HepG2 (cell line): ENCODE measurements at regions not wholly inside any gene's neighbourhood (a gene's known extent, or its start where the extent isn't known, plus 50 kb on each side); places are given as distances from the start of the nearest gene placed in this dataset.

Experiments used
- ATAC-seq: fragments of 200-7000 bp; cut with Tn5 transposase; 3 replicates; pipeline ENCODE4 v1.9.1; 2020; ENCODE audit warnings: mild to moderate bottlenecking, moderate library complexity
- BruUV-seq: library from RNA; stranded (reverse); fragments of 400-500 nt; replicated peaks from 2 replicates; lab custom pipeline; 2021; lab: Mats Ljungman, UMichigan
- CTCF ChIA-PET: fragments of 300-600 bp; formaldehyde crosslinking; extraction: SDS; loops from one replicate; lab custom pipeline; 2021; ENCODE audit warnings: low total read pairs, inconsistent platforms, low intra/inter-chr PET ratio; lab: Yijun Ruan, JAX
- POLR2A ChIA-PET: fragments of 350-600 bp; sonication (Branson Sonifier 250); formaldehyde crosslinking; loops from one replicate; lab custom pipeline; 2020; ENCODE audit warnings: antibody characterized with exemption, inconsistent platforms; lab: Yijun Ruan, JAX
- DNase-seq: peaks from one replicate; pipeline ENCODE4 v3.0.0-alpha.2; 2015; ENCODE audit warnings: low spot score
- FAIRE-seq: peaks from 3 replicates; lab custom pipeline; 2011; peaks lifted over from hg19 to GRCh38; lab: Jason Lieb, UNC
- H2AFZ ChIP-seq: one replicate; pipeline ENCODE4 v1.6.1; 2011; ENCODE audit warnings: low read length, inconsistent platforms
- H3K27ac ChIP-seq: fragments of 300-600 bp; 3 replicates; pipeline ENCODE4 v1.8.0; 2011; ENCODE audit warnings: mixed run types, mild to moderate bottlenecking, mixed read lengths, low read length, inconsistent platforms; ENCODE audit not compliant: insufficient read depth; ENCODE audit errors: extremely low read length
- H3K27me3 ChIP-seq, 2 experiments: fragments of 200-600 bp in 1 of 2; 2 replicates in 1 of 2; 3 replicates in 1 of 2; pipeline versions ENCODE4 v1.6.0 to v1.8.0; 2011; ENCODE audit warnings: low read length in 2 of 2, mild to moderate bottlenecking in 2 of 2, moderate library complexity in 2 of 2, inconsistent platforms in 1 of 2; ENCODE audit not compliant: insufficient read depth in 2 of 2, control insufficient read depth in 1 of 2
- H3K36me3 ChIP-seq, 2 experiments: fragments of 200-600 bp in 1 of 2; replicated peaks in 1 of 2; 2 replicates in 1 of 2; 3 replicates in 1 of 2; pipeline versions ENCODE4 v1.5.1 to v1.8.0; 2011; ENCODE audit warnings: low read length in 2 of 2, inconsistent platforms in 1 of 2; ENCODE audit not compliant: insufficient read depth in 2 of 2, control insufficient read depth in 1 of 2
- H3K4me1 ChIP-seq: 2 replicates; pipeline ENCODE4 v1.5.1; 2012; ENCODE audit warnings: low read length, inconsistent platforms; ENCODE audit not compliant: insufficient read depth
- H3K4me2 ChIP-seq: 2 replicates; pipeline ENCODE4 v1.6.0; 2011; ENCODE audit warnings: low read depth, low read length, inconsistent platforms
- H3K4me3 ChIP-seq, 3 experiments: fragments of 200-600 bp in 1 of 3; sonication (generic), shearing (Covaris generic) in 1 of 3; replicated peaks in 1 of 3; 2 replicates each; pipeline ENCODE4 v1.5.1; 2011 to 2016; ENCODE audit warnings: low read length in 3 of 3, inconsistent platforms in 2 of 3, low read depth in 2 of 3, mild to moderate bottlenecking in 2 of 3, control low read depth in 1 of 3, mixed read lengths in 1 of 3; ENCODE audit not compliant: insufficient read depth in 1 of 3
- H3K79me2 ChIP-seq: one replicate; pipeline ENCODE4 v1.6.1; 2011; ENCODE audit warnings: low read length, inconsistent platforms; ENCODE audit not compliant: insufficient read depth
- H3K9ac ChIP-seq: 2 replicates; pipeline ENCODE4 v1.6.0; 2011; ENCODE audit warnings: mild to moderate bottlenecking, low read depth, low read length, inconsistent platforms; ENCODE audit not compliant: insufficient read depth
- H3K9me3 ChIP-seq: 2 replicates; pipeline ENCODE4 v1.5.1; 2012; ENCODE audit warnings: mild to moderate bottlenecking, low read length
- H4K20me1 ChIP-seq: 2 replicates; pipeline ENCODE4 v1.6.0; 2011; ENCODE audit warnings: inconsistent platforms, mild to moderate bottlenecking, low read length, moderate library complexity; ENCODE audit not compliant: insufficient read depth
- ARNT ChIP-seq: fragments of 450-650 bp; IDR thresholded peaks from 2 replicates; pipeline ENCODE4 v1.6.1; 2017
- GMEB1 ChIP-seq: sonication (generic); formaldehyde crosslinking; IDR thresholded peaks from 2 replicates; pipeline ENCODE4 v1.5.1; 2020; ENCODE audit warnings: missing genetic modification reagents, mild to moderate bottlenecking, borderline replicate concordance
- HMGA1 ChIP-seq: sonication (generic); formaldehyde crosslinking; conservative IDR thresholded peaks from 2 replicates; pipeline ENCODE4 v1.4.0; 2020; ENCODE audit warnings: missing genetic modification reagents
- JDP2 ChIP-seq: sonication (generic); formaldehyde crosslinking; IDR thresholded peaks from 2 replicates; pipeline ENCODE4 v1.8.1; 2022; ENCODE audit warnings: missing genetic modification reagents, borderline replicate concordance
- NFE2 ChIP-seq: sonication (generic); formaldehyde crosslinking; IDR thresholded peaks from 2 replicates; pipeline ENCODE4 v1.4.0; 2020; ENCODE audit warnings: missing genetic modification reagents
- SCMH1 ChIP-seq: sonication (generic); formaldehyde crosslinking; IDR thresholded peaks from 2 replicates; pipeline ENCODE4 v1.9.0; 2021; ENCODE audit warnings: missing genetic modification reagents, mild to moderate bottlenecking, borderline replicate concordance
- YEATS4 ChIP-seq: sonication (generic); formaldehyde crosslinking; IDR thresholded peaks from 2 replicates; pipeline ENCODE4 v1.4.0; 2020; ENCODE audit warnings: missing genetic modification reagents, borderline replicate concordance
- ZNF260 ChIP-seq: sonication (generic); formaldehyde crosslinking; IDR thresholded peaks from 2 replicates; pipeline ENCODE4 v1.4.0; 2020; ENCODE audit warnings: missing genetic modification reagents, low read depth, mild to moderate bottlenecking, borderline replicate concordance
- ZNF432 ChIP-seq: sonication (generic); formaldehyde crosslinking; IDR thresholded peaks from 2 replicates; pipeline ENCODE4 v1.5.0; 2020; ENCODE audit warnings: missing genetic modification reagents, mild to moderate bottlenecking, borderline replicate concordance
- ZNF557 ChIP-seq: sonication (generic); formaldehyde crosslinking; IDR thresholded peaks from 2 replicates; pipeline ENCODE4 v1.4.0; 2020; ENCODE audit warnings: missing genetic modification reagents
- WGBS: methylation state at CpG from one replicate; pipeline ENCODE4 v1.1.6; 2017; ENCODE audit warnings: low lambda C conversion rate; 5-methylcytosine and 5-hydroxymethylcytosine counted together
- in situ Hi-C: cut with HindIII; loops from 2 replicates; pipeline ENCODE4 v1.10.0; 2017; ENCODE audit warnings: low pct_unique_long_range_greater_than_20kb; ENCODE audit not compliant: extremely low pct_ligation_motif_present
- intact Hi-C: fragments of 100-400 bp; cut with micrococcal nuclease; formaldehyde crosslinking; loops from one replicate; pipeline ENCODE4 v1.10.0; 2022; ENCODE audit not compliant: unreplicated experiment
- TF ChIP-seq, protein P1 (sequence below): sonication (generic); formaldehyde crosslinking; IDR thresholded peaks from 2 replicates; pipeline ENCODE4 v1.4.0; 2020; ENCODE audit warnings: mild to moderate bottlenecking, missing genetic modification reagents, borderline replicate concordance

DNA sequence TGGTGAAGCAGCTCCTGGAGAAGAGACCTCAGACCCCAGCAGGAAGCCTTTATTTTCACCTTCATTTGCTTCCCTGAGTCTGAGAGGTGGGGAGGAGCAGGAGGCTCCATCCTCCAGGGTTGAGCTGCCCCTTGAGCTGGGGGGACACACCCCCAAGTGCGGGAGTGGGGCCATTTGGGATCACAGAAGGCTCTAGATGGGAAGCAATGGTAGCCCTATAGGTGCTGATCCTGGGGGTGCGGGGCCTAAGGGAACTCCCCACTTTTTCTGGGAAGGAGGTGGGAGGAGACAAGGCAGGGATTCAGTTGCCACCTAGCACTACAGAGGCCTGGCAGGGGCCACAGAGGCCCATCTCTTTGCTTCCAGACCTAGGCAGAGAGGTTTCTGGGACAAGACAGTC, 247.9 kb upstream of the CSF3R start:
- Histone ChIP-seq H3K4me3 (no peak overlapping the region), H3K9me3 (no peaks in the 10 kb centered on the region), H3K4me2 (no peak overlapping the region), H3K27me3 (peaks cover 3 to 17% of the 10 kb centered on the region in 2 experiments; a peak in 3 of 5 replicates), H3K9ac (no peak overlapping the region), H2AFZ (no peak overlapping the region), H3K4me1 (no peaks in the 10 kb centered on the region), H3K36me3 (no peaks in the 10 kb centered on the region), H3K79me2 (no peaks in the 10 kb centered on the region), H4K20me1 (no peaks in the 10 kb centered on the region), H3K27ac (no peak overlapping the region)
- CTCF ChIA-PET, result no interaction called here
- in situ Hi-C loops (no loop called here), intact Hi-C loops (no loop called here)
- no peak for ATAC-seq
- no TSS peak for BruUV-seq
- no peak for TF ChIP-seq ARNT
- TF ChIP-seq JDP2 (CRISPR knock-in tag), result no peak
- TF ChIP-seq SCMH1 (CRISPR knock-in tag), result no peak
- no peak for TF ChIP-seq ZNF260 (CRISPR knock-in tag)
- TF ChIP-seq, protein P1, sequence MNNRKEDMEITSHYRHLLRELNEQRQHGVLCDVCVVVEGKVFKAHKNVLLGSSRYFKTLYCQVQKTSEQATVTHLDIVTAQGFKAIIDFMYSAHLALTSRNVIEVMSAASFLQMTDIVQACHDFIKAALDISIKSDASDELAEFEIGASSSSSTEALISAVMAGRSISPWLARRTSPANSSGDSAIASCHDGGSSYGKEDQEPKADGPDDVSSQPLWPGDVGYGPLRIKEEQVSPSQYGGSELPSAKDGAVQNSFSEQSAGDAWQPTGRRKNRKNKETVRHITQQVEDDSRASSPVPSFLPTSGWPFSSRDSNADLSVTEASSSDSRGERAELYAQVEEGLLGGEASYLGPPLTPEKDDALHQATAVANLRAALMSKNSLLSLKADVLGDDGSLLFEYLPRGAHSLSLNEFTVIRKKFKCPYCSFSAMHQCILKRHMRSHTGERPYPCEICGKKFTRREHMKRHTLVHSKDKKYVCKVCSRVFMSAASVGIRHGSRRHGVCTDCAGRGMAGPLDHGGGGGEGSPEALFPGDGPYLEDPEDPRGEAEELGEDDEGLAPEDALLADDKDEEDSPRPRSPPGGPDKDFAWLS (CRISPR knock-in tag), result no peak
- TF ChIP-seq ZNF557 (CRISPR knock-in tag), result no peak
- no peak for TF ChIP-seq NFE2 (CRISPR knock-in tag)
- no peak for TF ChIP-seq YEATS4 (CRISPR knock-in tag)
- TF ChIP-seq HMGA1, result no peak
- TF ChIP-seq GMEB1, result no peak
- TF ChIP-seq ZNF432 (CRISPR knock-in tag), result no peak
- no peak for DNase-seq
- POLR2A ChIA-PET, result no interaction called here
- WGBS, result 21% methylated on average over 2 of the region's 2 CpGs
- FAIRE-seq, result no peak
